Stimulated activated CD4-positive, alpha-beta T cell treated with anti-CD3 and anti-CD28 coated beads, Interleukin-2, amount 100 ng/mL, for 4 hours (primary cell): ENCODE measurements at regions not wholly inside any gene's neighbourhood (a gene's known extent, or its start where the extent isn't known, plus 50 kb on each side); places are given as distances from the start of the nearest gene placed in this dataset.

ENCODE experiments used
- DNase-seq: peaks from one replicate; pipeline ENCODE4 v3.0.0-alpha.2; 2020; ENCODE audit warnings: low read depth

DNA sequence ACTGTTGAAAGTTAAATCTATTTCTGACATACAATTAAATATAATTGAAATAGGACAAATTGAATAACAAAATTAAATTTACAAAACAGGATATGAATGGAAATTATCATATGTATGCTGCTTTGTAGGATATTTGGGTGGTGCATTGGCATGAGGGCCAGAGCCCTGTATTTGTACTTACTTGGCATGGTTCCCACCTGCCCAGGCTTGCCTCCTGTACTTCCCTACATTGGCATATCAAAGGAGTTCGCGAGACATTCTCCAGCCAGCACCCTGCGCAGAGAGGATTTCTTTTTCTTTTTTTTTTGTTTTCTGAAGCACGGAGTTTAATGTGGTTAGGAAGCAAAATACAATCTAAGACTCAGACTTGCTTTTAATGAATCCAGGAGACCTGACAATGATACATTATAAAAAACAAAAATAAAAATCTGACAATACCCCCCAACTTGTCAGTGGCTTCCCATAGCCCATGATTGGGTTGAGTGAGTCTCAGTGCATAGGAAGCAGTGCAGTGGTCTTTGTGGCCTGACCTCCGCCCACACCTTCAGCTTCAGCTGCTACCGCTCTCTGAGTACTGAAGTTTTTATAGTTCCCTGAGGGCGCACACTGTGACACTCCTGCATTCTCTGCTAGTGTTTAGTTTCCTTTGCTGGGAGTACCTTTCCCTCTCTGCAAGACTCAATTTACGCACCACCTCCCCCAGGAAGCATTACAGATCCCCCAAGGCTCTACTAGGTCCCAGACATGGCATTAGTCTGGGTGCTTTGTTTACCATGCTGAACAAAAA lies 440.8 kb downstream of the UTRN start:
- no peak for DNase-seq

DNA sequence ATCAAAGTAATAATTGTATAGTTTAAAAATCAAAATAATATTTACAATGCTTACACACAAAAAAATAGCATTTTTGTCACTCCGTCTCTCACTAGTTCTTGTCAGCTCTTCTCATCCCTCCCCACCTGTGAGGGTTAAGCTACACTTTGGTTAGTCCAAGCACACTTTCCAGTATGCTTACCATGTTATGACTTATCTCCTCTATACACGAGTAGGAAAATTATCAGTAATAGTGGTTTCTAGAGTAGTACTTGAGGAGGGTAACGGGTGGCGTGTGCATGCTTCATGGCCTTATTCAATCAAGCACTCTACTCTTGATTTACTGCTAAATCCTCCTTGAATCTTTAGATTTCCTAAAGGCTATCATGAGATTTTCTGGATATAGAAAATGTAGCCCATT lies 443.7 kb downstream of the UTRN start:
- no peak for DNase-seq

GRCh38 chr6:144729502-144729901 lies 444.4 kb downstream of the UTRN start:
- no peak for DNase-seq

- no peak for DNase-seq
Measured at GRCh38 chr6:144730088-144730645, 445.0 kb downstream of the UTRN start.

GRCh38 chr6:144731229-144731628 lies 446.1 kb downstream of the UTRN start:
- DNase-seq, result no peak

GRCh38 chr6:144736763-144737162 lies 451.6 kb downstream of the UTRN start:
- DNase-seq, result no peak

- no peak for DNase-seq
Measured at GRCh38 chr6:144737998-144738397, 452.9 kb downstream of the UTRN start.

- no peak for DNase-seq
Measured at GRCh38 chr6:144739873-144740272, 454.7 kb downstream of the UTRN start.

- DNase-seq, result no peak
Measured at GRCh38 chr6:144741659-144742058, 456.5 kb downstream of the UTRN start.

- no peak for DNase-seq
Measured at GRCh38 chr6:144742779-144743178, 457.6 kb downstream of the UTRN start.

- no peak for DNase-seq
Measured at GRCh38 chr6:144744720-144745119, 459.6 kb downstream of the UTRN start.

GRCh38 chr6:144745439-144745838 lies 460.3 kb downstream of the UTRN start:
- DNase-seq, result no peak

DNA sequence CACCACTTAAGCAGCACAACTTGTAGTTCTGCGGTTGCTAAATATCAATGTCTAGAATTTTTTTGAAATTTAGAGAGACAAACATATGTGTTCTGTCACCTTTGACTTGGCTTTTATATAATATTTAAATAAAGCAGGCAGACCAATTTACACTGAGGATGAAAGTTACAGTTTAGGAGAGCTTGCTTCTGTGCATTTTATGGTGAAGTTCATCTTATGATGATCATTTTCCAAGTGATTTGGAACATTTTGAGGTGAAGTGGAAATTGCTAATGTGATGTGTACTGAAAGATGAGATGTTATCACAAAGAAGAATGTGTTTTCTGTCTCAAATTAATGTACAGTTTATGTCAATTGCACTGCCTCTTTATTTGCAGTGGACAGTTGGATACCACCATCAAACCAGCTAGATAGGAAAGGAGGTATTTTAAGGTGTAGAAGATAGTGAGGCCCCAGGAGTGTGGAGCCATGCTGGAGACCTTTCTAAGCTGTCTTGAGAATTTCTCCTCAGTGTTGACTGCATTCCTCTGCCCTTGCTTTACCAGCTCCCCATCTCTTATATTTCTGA lies 461.9 kb downstream of the UTRN start:
- DNase-seq, result no peak

GRCh38 chr6:144749263-144749662 lies 464.1 kb downstream of the UTRN start:
- DNase-seq, result no peak

GRCh38 chr6:144753023-144753705 lies 468.0 kb downstream of the UTRN start:
- DNase-seq, result no peak

DNA sequence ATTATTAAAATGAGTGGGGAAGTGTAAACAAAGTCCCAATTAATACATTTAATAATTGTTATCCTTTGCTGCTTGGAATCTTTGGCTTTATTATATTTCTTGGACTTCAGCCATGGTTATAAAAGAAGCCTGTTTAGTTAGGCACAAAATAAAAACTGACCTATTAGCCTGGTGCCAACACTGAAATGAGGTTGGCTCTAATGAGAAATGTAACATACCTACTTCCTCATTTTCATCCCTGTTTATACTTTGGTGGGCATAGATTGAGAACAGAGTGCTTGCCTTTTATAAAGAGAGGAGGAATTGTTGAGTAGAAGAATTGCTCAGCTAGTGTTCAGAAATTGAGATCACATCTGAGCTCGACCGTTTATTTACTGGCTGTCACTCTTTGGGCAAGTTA lies 471.3 kb downstream of the UTRN start:
- DNase-seq, result no peak

GRCh38 chr6:144757299-144757698 lies 472.2 kb downstream of the UTRN start:
- DNase-seq, result no peak

GRCh38 chr6:144757730-144758129 lies 472.6 kb downstream of the UTRN start:
- DNase-seq, result no peak

DNA sequence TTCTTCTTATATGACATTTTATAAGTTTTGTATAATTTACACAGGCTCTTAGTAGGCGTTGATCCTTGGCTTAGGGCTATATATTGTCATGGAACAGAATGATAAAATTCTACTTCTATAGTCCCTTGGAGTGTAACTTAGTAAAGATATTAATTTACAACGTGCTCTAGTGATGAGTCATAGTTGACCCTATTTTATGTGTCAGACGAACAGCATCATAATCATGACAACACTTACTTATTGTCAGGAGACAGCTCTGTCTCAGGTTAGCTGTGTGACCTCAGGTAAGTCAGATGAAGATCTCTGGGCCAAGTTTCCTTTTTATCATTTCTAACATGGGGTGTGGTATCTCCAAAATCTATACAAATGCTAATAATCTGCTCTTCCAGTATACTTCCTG lies 473.5 kb downstream of the UTRN start:
- no peak for DNase-seq

GRCh38 chr6:144762469-144762868 lies 477.3 kb downstream of the UTRN start:
- DNase-seq, result no peak

DNA sequence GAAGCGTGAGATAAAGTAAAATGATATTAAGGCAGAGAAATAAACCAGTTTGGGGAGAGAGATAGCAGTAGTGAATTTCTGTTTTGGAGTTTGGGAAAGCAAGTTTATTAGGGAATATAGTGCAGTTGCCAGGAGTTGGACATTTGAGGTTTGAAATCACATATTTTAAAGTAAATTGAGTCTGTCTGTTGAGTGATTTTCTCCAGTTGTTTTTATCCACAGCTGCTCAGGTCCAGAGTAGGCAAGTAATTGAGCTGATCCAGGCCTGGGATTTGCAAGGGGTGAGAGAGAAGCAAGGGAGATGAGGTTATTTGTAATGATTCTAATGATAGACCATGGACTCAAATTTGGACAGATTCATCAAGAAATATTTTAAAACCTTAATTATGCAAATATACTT lies 481.9 kb downstream of the UTRN start:
- DNase-seq, result no peak

DNA sequence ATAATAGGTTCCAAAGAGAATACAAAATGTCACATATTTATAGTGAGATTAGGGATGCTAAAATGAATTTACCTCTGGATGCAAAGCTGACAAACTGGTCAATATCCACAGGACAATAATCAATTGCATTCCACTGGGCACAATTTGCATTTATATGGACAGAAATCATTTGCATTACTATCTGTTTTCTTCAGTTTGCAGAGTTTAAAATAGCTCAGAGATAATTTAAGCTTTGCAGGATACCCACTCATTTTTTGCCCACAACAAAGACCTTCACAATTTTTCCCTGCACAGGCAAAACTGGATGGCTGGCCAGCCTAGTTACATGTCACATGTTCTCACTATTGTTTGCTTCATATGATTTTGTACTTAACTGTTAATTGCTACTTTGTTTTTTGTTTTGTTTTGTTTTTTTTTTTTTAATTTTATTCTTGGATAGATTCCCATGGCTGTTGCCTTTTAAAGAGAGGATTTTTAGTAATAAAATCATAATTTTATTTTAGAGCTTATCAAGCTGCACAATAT lies 483.5 kb downstream of the UTRN start:
- no peak for DNase-seq

- no peak for DNase-seq
Measured at GRCh38 chr6:144769142-144769541, 484.0 kb downstream of the UTRN start.
